IPS-NIHi11 (cell line): ENCODE measurements at regions not wholly inside any gene's neighbourhood (a gene's known extent, or its start where the extent isn't known, plus 50 kb on each side); places are given as distances from the start of the nearest gene placed in this dataset.
"Not testable (repeated sequence)": the region's sequence is repeated elsewhere in the genome, so short reads cannot be mapped to it uniquely, and the experiment has no call there.

Source experiments
- DNase-seq: peaks from one replicate; pipeline ENCODE4 v3.0.0; 2012; ENCODE audit warnings: mixed read lengths, low spot score

DNA sequence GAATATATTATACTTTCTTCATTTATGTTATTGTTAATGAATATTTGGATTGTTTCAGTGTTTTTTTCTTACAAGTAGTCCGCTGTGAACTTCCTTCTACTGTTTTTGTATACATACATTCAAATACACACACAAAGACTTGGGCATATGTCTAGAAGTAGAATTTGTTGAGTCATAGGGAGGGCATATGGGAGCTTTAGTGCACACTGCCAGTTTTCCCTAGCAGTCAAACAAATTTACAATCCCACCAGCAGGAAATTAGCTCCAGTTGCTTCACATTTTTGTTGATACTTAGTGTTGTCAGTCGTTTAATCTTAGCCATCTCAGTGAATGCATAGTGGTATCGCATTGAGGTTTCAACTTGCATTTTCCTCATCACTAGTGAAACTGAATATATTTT lies 492.3 kb downstream of the DIPK2A start:
- no peak for DNase-seq

DNA sequence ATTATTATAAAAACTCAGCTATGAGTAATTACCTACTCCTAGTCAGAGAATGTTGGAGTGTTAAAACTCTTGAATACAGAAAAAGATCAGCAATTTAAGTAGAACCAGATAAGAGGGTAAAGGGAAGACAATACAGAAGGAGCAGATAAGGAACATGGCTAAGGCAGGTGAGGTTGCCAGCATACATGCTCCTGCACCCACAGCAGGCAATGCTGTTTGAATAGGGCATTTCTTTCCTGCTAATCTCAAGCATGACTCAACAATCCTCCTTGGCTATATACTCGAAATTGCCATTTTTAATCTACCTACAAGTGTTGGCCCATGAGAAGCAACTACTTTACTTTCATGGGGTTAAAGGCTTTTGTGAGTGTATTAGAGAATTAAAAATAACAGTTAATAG lies 494.5 kb downstream of the DIPK2A start:
- no peak for DNase-seq

DNA sequence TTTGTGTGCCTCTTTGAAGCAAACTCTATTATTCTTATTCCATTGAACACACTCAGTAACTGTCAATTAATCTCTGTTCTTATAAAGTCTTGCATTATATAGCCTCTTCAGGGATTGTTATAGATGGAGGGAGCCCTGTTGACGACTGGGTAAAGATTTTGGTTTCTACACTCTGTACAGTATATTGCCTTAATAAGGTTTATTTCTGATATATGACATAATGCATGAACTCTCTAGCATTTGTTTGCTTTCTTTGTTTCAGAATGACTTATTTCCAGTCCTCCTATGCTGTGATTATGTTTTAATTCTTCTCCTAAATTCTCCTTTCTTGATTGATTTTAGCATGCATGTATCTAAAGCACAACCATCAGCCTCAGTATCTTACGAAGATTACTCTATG lies 494.9 kb downstream of the DIPK2A start:
- DNase-seq, result no peak

DNA sequence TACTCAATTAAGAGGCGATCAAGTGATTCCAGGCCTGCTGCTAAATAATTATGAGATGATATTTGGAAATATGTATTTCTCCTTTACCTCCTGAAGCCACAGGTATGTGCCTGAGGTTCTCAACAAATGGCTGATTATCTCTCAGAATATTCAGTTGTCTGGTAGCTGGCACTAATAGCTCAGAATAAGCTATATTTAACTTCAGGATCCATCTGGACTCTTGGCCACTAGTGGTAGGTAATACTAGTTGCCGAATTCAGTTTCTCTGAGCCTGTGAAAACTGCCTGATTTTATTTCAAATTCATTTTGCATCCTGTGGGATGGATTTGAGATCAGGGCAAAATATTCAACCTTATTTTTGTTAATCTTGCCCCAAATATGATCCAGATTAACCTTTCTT lies 499.0 kb downstream of the DIPK2A start:
- no peak for DNase-seq

DNA sequence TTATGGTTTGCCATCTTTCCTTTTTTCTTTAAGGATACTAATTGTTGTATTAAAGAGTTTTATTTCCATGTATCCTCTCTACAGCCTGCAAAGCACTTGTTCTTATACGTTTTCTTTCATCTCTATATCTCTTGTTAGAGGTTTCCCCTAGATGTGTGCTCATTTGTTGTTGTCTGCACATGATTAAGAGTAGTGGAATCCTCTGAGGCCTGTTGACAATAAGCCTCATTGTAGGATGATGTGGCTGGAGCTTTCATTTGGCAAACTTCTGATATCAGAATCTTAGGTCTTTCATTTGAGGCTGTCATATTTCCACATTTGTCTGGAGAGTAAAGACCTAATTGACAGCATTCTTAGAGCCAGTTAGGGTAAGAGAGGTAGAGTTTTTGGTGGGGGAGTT lies 506.0 kb downstream of the DIPK2A start:
- DNase-seq, result no peak

DNA sequence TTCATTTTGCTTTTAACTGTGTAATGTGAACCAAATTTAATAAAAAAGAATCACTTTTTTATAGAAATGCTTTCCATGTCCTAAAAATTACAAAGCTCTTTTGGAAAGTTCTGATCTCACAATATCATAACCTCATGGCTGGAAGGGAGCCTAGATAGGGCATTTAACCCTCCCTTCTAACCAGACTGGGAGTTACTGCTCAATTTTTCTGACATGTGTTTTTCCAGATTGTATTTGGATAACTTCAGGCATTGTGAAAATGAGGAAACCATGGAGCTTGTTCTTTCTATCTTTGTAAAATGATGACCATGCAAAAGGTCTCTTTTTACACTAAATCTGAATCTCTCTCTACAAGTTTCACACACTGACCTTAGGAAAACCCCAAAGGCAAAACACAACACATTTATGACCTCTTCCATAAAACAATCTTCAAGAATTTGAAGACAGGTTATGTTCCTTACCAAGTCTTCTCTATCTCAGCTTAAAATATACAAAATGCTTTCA lies 508.8 kb downstream of the DIPK2A start:
- no peak for DNase-seq

DNA sequence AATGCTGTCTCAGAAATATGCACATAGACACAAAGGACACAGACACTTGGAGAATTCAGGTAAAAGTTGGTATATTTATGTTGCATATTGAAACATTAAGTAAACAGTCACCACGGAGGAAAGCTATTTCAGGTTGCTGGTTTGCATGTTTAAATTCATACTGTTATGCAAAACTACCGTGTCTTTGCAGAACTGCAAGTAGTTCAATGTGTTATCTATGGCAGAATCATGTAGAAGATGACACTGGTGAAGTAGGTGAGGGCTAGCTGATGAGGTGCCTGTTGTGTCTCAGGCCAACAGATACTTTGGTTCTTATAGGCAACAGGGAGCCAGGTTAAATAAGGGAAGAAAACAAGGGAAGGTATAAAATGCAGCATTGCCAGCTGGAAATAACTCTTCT lies 511.3 kb downstream of the DIPK2A start:
- DNase-seq, result no peak

DNA sequence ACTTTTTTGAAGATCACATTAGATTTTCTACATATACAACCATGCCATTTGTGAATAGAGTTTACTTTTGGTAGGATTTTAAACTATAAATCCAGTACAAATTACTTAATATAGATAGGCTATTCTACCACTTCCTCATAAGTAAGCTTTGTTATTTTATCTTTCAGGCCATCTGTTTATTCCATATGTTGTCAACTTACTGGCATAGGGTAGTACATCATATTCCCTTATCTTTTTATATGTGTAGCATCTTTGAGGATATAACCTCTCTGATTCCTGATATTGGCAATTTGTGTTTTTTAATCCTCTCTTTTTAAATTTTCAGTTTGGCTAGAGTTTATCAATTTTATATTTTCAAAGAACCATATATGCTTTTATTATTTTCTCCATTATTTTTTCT lies 515.4 kb downstream of the DIPK2A start:
- DNase-seq, result no peak

DNA sequence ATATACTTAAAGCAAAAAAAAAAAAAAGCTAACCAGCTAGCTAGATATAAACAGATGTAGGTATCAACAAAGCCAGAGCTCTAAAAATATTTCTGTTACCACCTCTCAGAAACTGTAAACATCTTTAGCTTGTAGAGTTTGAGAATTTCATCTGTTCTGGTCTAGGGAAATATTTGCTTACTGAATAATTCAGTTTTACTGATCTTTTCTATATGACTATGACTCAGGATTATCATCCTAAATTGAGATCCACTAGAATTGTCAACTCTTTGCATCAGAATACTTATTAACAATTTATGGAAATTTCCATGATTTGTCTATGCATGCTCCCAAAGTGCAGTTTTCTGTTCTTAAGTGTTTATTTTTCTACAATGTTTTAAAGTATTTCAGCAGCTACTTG lies 517.3 kb downstream of the DIPK2A start:
- no peak for DNase-seq

DNA sequence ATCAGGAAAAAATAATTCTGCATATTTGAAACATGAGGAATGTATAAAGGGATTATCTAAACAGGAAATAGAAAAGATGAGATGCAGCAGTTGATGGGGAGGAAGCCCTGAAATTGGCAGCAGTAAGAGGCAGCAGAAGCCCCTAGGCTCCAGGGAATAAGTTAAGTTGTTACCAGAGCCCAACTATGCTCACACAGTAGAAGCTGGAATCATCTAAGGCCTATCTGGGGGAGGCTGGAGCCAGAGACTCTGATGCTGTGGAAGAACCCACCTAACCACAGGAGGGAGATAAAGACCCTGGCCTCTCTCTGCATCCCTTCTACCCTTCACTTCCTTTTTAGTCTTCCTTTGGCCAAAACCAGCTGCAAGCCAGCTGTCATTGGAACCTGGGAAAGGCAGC lies 519.7 kb downstream of the DIPK2A start:
- peak; percentile 31 for DNase-seq

DNA sequence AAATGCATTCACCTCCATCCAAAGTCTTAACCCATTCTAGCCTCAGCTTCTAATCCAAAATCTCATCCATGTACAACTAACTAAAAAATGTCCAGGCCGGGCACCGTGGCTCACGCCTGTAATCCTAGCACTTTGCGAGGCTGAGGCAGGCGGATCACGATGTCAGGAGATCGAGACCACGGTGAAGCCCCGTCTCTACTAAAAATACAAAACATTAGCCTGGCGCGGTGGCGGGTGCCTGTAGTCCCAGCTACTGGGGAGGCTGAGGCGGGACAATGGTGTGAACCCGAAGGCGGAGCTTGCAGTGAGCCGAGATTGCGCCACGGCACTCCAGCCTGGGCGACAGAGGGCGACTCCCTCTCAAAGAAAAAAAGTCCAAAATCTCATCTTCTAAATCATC lies 523.0 kb downstream of the DIPK2A start:
- not testable (repeated sequence) for DNase-seq

DNA sequence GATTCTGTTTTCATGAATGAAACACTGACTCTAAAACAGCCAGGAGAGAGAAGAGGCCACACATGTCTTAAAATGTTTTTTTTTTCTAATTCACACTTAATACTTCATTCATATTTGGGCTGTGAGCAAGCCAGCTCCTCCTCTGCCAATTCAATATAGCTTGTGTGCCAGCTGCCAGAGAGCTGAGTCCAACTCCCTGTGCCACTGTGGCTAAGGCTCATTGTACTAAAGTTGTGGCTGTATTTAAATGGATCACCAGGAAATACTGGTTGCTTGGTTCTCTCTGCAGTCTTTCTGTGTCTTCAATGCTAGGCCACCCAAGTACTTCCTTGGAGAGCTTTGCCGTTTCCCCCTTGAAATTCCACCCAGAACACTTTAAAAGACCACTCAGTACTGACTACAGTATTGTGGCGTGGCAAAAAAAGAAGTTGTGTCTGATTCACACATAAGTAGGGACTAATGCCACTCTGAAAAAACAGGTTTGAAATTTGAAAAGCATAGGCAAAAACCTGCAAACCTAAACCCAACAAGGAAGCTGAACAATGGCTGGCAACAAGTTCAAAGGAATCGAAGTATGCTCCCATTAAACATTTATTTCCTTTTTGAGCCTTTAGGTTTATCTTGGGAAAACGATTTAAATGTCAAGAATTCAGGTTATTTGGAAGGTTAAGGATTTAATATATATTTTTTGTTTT lies 524.7 kb downstream of the DIPK2A start:
- peak; percentile 16 for DNase-seq

DNA sequence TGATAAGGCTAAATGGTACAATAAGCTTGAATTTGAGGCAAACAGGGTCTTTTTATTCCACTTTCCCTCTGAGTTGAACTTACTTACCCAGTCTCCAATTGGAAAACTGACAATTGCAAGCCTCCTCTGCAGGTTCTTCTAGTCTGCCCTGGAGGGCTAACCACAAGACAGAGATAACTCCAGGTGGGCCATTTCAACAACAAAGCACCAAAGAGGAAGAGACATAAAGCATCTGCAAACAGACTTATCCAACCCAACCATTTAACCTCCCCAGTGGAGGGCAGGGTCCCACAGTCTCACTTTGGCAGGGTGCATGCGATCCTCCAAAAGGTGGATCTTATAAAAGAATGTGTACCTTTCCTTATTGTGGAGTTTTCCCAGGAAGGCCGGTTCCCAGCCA lies 525.8 kb downstream of the DIPK2A start:
- DNase-seq, result no peak

DNA sequence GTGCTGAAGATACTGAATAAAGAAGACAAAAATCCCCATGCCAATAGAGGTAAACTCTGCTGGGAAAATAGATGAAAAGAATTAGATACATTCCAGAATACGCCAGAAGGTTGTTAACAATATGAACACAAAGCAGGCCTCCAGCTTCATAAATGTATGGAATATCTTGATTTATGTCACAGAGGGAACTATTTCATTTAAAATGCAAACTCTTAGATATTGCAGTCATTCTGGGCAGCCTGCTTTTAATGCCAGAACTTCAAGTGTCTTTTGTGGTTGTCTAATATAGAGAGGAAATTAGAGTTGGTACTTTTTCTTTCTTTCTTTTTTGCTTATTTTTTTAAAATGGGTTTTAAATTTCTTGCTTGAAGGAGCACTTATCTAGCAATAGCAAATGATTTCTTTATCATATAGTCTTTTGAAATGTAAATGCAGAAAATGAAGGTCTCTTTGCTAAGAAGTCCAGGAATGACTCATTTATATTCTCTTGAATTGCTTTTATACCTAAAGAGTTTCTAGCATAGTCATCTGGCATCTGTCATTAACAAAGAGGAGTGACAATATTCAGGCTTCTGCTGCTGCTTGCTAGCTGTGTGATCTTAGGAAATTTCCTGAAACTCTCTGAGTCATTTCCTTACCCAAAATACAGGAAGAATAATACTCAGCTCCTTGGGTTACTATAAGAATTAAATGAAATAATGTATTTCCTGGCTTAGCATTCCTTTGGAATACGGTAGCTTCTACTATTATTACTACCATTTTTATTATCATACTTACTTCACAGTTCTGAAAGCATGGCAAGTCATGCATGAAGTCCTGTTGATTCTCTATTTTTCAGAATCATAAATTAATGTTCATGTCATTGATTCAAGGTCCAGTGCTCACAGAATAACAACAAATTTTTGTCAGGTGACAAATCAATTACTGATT lies 527.6 kb downstream of the DIPK2A start:
- no peak for DNase-seq

DNA sequence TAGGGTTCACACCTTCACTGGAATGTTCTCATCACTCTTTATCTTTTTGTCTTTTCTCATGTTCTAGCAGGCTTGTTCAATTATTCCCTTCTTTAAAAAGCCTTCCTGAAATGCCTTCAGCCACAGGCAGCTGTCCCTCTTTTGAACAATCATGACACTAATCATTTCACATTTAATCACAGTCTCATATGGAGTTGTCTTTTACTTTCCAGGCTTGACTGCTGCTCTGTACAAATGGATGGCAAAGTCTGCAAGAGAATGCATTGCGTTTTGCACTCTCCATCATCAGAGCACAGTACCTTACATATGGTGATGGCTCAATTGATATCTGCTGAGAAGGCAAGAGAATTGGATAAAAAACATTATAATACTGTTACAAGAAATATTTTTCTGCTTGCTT lies 529.8 kb downstream of the DIPK2A start:
- no peak for DNase-seq

DNA sequence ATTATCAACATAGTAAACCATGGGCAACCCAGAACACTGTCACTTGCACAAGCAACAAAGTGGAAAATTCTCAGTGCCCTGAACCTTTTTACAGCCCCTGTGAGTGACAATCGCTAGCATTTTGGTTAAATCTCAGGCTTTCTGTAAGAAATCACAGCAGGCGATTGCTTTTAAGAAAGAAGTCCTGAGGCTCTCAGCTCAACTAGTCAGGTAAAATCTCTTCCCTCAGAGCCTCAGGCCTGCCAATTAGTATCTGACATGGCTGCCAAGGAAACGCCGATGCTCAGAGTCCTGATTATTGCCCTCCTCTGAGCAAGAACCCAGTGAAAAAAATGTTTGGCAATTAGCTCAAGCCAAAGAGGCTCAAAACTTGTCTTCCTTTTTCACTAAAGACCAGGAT lies 530.8 kb downstream of the DIPK2A start:
- peak; percentile 9 for DNase-seq

DNA sequence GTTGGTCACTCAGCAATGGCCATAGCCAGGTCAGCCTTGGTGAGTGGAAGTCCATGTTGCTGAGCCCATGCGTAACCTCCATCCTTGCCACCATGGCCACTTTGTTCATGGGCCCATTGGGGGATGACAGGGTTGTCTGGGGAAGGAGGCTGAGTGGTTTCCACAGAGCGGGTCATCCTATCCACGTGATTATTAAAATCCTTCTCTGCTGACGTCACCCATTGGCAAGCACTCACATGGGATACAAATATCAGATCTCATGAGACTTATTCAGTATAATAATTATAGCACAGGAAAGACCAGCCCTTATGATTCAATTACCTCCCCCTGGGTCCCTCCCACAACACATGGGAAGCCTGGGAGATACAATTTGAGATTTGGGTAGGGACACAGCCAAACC lies 534.8 kb downstream of the DIPK2A start:
- DNase-seq, result not testable (repeated sequence)

DNA sequence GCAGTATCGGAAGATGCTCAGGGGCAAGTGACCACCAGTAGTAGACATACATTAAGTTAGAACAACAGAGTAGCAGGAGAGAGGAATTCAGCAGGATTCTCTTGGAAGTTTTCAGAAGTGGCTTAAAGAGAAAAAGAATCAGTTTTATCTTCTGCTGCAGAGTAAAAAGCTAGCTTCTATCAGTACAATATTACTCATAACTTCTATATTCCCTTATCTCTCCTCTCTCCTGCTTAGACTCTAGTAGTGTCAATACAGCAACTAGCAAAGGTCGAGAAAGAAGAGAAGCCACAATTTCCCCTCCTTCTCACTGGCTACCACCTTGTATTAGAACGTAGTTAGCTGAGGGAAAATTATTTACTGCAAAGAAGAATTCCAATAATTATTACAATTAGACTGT lies 539.7 kb downstream of the DIPK2A start:
- DNase-seq, result no peak

DNA sequence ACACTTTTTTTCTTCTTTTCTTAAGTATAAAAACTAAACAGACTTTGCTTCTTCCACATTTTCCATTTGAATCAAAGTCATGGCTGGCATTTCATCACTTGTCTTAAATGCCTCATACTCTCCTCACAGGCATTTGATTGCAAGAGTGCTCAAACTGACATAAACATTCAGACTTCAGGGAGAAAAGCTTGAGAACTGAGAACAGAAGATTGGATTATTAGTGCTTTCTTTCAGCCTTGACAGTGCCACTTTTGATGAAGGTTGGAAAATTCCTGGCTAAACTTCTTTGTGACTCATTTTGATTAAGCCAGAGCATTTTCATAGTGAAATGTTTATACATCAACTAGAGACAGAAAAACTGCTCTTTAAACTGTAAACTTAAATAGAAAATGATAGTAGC lies 544.4 kb downstream of the DIPK2A start:
- no peak for DNase-seq

DNA sequence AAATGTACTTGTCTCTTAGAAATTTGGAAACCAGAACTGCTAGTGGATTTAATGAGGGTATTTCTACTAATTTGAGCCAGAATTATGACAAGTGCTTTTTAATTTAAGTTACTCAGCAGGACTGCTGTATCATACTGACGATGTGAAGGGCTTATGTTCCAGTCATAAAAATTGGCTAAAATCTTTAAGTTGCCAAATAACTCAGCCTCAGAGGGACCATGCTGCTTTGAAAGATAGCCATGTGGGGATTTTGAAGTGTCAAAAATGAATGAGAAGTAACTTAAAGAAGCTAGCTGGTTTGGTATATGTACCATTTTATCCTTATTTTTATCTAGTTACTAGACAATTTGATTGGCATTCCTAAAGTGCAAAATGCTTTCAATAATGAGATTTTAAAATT lies 545.0 kb downstream of the DIPK2A start:
- DNase-seq, result no peak

DNA sequence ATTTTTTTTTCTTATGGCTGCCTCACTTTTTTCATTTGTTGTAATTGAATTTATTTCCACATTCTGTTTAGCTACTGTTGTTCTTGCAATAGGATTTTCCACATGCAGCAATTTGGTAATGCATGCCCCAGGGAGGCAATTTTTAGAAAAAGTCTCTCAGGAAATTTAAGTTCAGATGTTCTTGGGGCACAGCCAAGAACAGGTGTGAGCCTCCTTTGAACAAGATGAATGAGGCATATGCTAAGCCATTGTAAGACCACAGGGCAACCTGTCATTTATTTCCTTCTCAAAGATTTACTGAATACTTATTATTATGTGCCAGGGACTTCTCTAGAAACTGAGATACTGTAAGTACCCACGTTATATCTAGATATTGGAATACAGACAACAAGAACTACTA lies 549.5 kb downstream of the DIPK2A start:
- DNase-seq, result no peak

DNA sequence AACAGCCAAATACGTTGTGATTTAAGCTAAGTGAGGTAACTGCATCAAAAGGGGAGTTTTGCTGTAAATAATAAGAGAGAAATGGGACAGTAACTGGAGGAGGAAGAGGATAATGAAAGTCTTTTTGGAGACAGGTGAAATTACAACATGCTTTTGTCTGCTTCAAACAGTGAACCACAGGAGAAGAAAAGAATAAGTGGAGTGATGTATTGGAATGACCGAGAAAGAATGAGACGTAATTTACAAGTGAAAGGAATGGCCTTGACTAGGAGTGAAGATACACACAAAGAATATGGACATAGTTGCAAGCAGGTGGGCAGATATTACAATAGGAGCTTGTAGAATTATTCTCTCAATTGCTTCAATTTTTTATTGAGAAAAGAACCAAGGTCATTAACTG lies 550.8 kb downstream of the DIPK2A start:
- no peak for DNase-seq

DNA sequence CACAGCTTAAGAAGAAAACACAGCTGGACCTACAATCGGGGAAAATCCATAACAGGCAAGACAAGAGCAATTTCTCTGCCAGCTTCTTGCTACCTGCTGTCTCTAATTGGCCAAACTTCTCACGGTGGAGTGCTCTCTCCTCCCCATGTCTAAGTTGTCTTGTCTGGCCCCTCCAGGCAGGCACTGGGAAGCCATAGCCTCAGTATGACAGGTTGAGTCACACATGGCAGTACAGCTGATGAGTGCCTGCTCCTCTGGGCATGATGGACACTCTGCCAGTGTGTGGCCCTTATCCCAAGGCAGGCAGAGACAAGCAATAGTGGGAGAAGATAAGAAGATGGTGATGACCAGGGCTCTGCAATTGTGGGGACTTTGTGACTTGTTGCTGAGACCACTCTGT lies 551.8 kb downstream of the DIPK2A start:
- no peak for DNase-seq
